Gastroesophageal sphincter (tissue), 3 donors: ENCODE measurements at regions not wholly inside any gene's neighbourhood (a gene's known extent, or its start where the extent isn't known, plus 50 kb on each side); places are given as distances from the start of the nearest gene placed in this dataset.

Source experiments
- EP300 ChIP-seq: sonication (generic); formaldehyde crosslinking; IDR thresholded peaks from one replicate; pipeline ENCODE4 v1.6.1; 2017; ENCODE audit warnings: antibody characterized with exemption, mild to moderate bottlenecking
- POLR2A ChIP-seq, 2 donors: fragments of 450-650 bp; IDR thresholded peaks; one replicate each; pipeline ENCODE4 v1.6.1; 2017; ENCODE audit warnings: antibody characterized with exemption in 2 of 2, mild to moderate bottlenecking in 2 of 2, moderate library complexity in 1 of 2
- POLR2AphosphoS5 ChIP-seq: sonication (generic); formaldehyde crosslinking; IDR thresholded peaks from one replicate; pipeline ENCODE4 v1.6.1; 2017; ENCODE audit warnings: antibody characterized with exemption
- TF ChIP-seq, protein P1 (sequence below), 4 experiments: fragments of 200-600 bp in 2 of 4; fragments of 450-650 bp in 2 of 4; sonication (generic) in 1 of 4; IDR thresholded peaks; one replicate each; pipeline ENCODE4 v1.5.1; 2017 to 2019; ENCODE audit warnings: antibody characterized with exemption in 4 of 4, mild to moderate bottlenecking in 2 of 4, moderate library complexity in 2 of 4

DNA sequence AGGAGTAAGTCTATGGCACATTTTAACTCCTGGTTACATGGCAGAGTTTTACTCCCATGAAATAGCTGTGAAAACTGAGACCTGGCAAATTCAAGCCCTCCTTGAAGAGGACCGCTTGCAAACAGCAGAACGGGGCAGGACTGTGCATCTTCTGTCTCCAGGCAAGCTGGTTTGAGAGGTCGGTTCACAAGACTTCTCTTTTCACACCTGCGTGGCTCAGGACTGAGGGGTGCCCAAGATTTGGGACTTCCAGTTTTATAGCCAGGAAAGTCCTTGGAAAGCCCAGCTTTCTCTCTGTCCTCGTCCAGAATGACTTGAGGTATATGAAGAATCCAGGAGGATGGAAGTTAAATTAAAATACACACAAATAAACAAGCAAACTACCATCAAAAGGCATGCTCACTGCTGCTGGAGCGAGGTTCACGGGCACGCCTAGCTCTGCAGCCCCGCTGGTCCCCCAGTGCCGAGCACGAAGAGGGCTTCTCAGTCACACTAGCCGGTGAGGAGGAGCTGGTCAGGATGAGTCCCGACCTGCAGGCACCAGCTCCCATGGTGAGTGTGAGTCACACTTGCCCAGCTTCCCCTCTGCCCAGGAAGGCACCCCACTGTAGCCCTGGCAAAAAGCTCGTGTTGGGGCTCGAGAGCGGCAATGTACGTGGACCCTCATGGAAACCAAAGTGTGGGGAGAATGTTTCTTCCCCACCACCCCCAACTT, 1382.4 kb downstream of the BRD1 start:
- no peak for TF ChIP-seq EP300
- TF ChIP-seq, protein P1, sequence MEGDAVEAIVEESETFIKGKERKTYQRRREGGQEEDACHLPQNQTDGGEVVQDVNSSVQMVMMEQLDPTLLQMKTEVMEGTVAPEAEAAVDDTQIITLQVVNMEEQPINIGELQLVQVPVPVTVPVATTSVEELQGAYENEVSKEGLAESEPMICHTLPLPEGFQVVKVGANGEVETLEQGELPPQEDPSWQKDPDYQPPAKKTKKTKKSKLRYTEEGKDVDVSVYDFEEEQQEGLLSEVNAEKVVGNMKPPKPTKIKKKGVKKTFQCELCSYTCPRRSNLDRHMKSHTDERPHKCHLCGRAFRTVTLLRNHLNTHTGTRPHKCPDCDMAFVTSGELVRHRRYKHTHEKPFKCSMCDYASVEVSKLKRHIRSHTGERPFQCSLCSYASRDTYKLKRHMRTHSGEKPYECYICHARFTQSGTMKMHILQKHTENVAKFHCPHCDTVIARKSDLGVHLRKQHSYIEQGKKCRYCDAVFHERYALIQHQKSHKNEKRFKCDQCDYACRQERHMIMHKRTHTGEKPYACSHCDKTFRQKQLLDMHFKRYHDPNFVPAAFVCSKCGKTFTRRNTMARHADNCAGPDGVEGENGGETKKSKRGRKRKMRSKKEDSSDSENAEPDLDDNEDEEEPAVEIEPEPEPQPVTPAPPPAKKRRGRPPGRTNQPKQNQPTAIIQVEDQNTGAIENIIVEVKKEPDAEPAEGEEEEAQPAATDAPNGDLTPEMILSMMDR (IDR thresholded peaks at IDR 0.05) = no peak
- no peak for TF ChIP-seq POLR2A (IDR thresholded peaks at IDR 0.05)
- no peak for TF ChIP-seq POLR2AphosphoS5
